Coronary artery (tissue), 2 donors: ENCODE measurements at regions not wholly inside any gene's neighbourhood (a gene's known extent, or its start where the extent isn't known, plus 50 kb on each side); places are given as distances from the start of the nearest gene placed in this dataset.
A peak's percentile ranks its signal among the peaks of the same experiment; 100 is the strongest.

ENCODE experiments used
- DNase-seq: peaks from one replicate; pipeline ENCODE4 v3.0.0-alpha.2; 2017; ENCODE audit warnings: low spot score
- H3K27ac ChIP-seq, 2 donors: fragments of 200-600 bp; sonication (generic); one replicate each; pipeline ENCODE4 v1.5.1; 2016 to 2019
- H3K4me3 ChIP-seq: fragments of 200-600 bp; sonication (generic); 2 replicates; pipeline ENCODE4 v1.5.1; 2016; ENCODE audit warnings: mild to moderate bottlenecking, moderate library complexity
- TF ChIP-seq, protein P1 (sequence below): fragments of 200-600 bp; sonication (generic); IDR thresholded peaks from one replicate; pipeline ENCODE4 v1.5.1; 2019; ENCODE audit warnings: antibody characterized with exemption

DNA sequence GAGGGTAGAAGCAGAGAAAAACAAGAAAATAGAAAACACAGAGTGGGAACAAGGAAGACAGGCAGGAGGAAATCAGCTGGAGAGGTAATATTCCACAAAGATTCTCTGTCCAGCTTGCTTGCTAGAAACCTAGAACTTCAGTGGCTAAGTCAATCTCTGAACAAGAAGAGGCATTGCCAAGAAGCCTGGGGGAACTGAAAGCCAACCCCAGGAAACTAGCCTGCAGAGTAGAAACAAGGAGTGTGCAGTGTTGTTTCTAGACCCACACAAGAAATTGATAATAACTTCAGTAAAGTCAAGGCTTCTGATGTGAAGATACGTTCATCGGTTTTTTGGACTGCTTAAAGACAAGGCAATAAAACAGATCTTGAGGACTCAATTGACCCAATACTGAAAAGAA lies 234.5 kb upstream of the MAP3K1 start:
- H3K4me3 ChIP-seq = no peak overlapping the region
- H3K27ac ChIP-seq = no peak overlapping the region
- TF ChIP-seq, protein P1, sequence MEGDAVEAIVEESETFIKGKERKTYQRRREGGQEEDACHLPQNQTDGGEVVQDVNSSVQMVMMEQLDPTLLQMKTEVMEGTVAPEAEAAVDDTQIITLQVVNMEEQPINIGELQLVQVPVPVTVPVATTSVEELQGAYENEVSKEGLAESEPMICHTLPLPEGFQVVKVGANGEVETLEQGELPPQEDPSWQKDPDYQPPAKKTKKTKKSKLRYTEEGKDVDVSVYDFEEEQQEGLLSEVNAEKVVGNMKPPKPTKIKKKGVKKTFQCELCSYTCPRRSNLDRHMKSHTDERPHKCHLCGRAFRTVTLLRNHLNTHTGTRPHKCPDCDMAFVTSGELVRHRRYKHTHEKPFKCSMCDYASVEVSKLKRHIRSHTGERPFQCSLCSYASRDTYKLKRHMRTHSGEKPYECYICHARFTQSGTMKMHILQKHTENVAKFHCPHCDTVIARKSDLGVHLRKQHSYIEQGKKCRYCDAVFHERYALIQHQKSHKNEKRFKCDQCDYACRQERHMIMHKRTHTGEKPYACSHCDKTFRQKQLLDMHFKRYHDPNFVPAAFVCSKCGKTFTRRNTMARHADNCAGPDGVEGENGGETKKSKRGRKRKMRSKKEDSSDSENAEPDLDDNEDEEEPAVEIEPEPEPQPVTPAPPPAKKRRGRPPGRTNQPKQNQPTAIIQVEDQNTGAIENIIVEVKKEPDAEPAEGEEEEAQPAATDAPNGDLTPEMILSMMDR = no peak
- DNase-seq = no peak

DNA sequence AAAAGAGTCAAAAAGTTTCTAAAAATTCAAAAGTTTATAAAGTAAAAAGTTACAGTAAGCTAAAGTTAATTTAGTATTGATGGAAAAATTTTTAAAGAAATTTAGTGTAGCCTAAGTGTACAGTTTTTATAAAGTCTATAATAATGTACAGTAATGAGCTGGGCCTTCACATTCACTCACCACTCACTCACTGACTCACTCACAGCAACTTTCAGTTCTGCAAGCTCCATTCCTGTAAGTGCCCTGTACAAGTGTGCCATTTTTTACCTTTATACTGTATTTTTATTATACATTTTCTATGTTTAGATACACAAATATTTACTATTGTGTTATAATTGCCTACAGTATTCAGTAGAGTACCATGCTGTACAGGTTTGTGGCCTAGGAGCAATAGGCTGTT lies 239.5 kb upstream of the MAP3K1 start:
- Histone ChIP-seq H3K27ac (no peak overlapping the region), H3K4me3 (no peak overlapping the region)
- DNase-seq = no peak
- TF ChIP-seq, protein P1 = no peak

DNA sequence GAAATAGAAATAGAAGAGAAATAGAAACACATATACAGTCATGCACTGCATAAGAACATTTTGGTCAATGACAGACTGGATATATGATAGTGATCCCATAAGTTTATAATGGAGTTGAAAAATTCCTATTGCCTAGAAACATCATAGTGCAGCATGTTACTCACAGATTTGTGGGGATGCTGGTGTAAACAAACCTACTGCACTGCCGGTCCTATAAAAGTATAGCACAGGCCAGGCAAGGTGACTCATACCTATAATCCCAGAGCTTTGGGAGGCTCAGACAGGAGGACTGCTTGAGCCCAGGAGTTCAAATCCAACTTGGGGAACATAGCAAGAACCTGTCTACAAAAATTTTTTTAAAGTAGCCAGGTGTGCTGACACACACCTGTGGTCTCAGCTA lies 240.6 kb upstream of the MAP3K1 start:
- no peak for DNase-seq
- Histone ChIP-seq H3K4me3 (no peak overlapping the region), H3K27ac (no peak overlapping the region)
- TF ChIP-seq, protein P1 = no peak

DNA sequence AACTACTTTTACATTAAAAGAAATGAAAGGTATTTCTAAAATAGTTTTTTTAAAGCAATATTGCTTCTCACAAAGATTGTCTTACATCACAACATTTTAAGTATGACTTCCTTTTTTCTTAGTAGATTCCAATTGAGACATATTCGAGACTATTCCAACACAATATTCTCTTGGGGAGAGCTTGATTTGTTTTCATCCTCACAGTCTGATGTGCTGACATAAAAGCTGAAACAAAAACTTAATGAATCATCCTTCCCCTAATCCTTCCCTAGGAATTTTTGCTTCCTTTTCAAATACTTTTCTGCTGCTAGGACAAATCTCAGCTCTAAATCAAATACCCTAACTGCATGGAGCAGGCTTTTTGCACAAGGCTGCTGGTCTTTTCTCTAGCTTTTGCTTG lies 245.8 kb upstream of the MAP3K1 start:
- DNase-seq = no peak
- H3K4me3 ChIP-seq = no peak overlapping the region
- peak overlapping the region in 1 of 2 donors; percentile 42 for H3K27ac ChIP-seq
- TF ChIP-seq, protein P1 = no peak

DNA sequence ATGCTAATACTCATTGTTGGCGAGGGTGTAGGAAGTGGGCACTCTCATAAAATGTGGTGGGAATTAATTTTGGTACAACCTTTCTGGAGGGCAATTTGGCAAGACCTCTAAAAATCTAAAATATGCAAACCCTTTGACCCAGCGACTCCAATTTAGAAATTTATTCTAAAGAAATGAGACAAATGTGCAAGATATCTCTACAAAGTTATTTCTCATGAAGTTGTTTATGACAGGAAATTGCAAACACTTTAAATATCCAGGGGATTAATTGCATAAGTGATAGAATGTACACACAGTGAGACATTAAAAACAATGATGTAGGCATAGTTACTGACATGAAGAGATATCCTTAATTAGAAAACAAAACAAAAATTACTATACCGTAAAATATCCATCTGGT lies 246.3 kb upstream of the MAP3K1 start:
- TF ChIP-seq, protein P1 = no peak
- Histone ChIP-seq H3K4me3 (no peak overlapping the region), H3K27ac (no peak overlapping the region)
- DNase-seq = no peak

DNA sequence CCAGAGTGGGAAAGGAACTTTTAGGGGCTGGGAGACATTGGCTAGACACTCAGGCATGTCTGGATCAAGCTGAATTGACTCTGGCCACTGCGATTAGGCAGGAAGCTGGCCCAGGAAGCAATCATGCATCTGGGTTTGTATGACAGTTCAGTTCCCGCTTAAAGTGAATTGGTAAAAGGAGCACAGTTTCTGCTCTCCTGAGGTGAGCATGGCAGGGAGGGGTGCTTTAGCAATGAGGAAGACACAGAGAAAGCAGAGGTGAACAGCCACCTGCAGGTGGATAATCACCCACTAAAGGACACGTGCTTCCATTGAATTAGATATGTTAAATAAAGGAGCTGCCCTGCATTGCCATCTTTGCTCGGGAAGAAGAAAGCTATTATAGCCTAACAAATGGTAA lies 248.1 kb upstream of the MAP3K1 start:
- Histone ChIP-seq H3K4me3 (no peak overlapping the region), H3K27ac (no peak overlapping the region)
- DNase-seq = no peak
- TF ChIP-seq, protein P1 = no peak

DNA sequence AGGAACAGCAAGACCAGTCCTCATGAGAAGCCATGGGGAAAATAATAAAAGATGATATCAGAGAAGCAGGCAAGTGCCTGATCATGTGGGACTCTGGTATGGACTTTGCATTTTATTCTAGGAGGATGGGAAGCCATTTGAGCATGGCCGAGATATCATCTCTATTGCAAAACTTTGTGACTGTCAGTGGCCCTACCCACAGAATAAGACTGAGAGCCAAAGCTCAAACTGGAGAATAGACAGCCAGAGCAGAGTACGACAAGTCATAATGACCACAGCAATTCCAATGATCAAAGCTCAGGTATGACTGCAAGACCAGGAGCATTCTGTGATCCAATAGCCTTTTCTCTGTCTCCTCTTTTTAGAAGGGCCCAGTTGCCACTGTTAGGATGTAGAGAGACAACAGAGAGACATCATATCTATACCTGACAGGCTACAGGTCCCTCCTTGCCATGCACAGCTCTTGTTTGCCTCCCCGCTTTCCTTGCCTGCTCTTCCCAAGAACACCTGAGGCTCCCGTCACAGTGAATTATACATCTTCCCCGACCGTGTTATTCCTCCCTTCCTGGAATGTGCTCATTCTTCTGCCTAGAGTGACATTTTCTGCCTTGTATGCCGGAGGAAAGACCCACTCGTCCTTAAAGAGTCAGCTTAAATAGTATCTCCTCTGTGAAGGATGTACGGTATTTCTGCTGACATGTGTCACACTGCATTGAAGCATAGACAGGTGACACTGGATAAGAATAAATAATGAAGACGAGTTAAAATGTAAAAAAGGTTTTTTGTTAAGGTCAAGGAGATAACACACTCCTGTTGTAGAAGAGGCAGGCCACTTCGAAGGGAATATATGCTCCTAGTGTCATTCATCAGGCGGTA lies 248.7 kb upstream of the MAP3K1 start:
- TF ChIP-seq, protein P1 = no peak

More for the DNA sequence above, 248.7 kb upstream of the MAP3K1 start:
- Histone ChIP-seq H3K27ac (no peak overlapping the region), H3K4me3 (no peak overlapping the region)
- DNase-seq = no peak
